HepG2 (cell line): ENCODE measurements at regions not wholly inside any gene's neighbourhood (a gene's known extent, or its start where the extent isn't known, plus 50 kb on each side); places are given as distances from the start of the nearest gene placed in this dataset.

ENCODE experiments used
- ATAC-seq: fragments of 200-7000 bp; cut with Tn5 transposase; 3 replicates; pipeline ENCODE4 v1.9.1; 2020; ENCODE audit warnings: mild to moderate bottlenecking, moderate library complexity
- BruUV-seq: library from RNA; stranded (reverse); fragments of 400-500 nt; replicated peaks from 2 replicates; lab custom pipeline; 2021; lab: Mats Ljungman, UMichigan
- CTCF ChIA-PET: fragments of 300-600 bp; formaldehyde crosslinking; extraction: SDS; loops from one replicate; lab custom pipeline; 2021; ENCODE audit warnings: low total read pairs, inconsistent platforms, low intra/inter-chr PET ratio; lab: Yijun Ruan, JAX
- POLR2A ChIA-PET: fragments of 350-600 bp; sonication (Branson Sonifier 250); formaldehyde crosslinking; loops from one replicate; lab custom pipeline; 2020; ENCODE audit warnings: antibody characterized with exemption, inconsistent platforms; lab: Yijun Ruan, JAX
- DNase-seq: peaks from one replicate; pipeline ENCODE4 v3.0.0-alpha.2; 2015; ENCODE audit warnings: low spot score
- FAIRE-seq: peaks from 3 replicates; lab custom pipeline; 2011; peaks lifted over from hg19 to GRCh38; lab: Jason Lieb, UNC
- H2AFZ ChIP-seq: one replicate; pipeline ENCODE4 v1.6.1; 2011; ENCODE audit warnings: low read length, inconsistent platforms
- H3K27ac ChIP-seq: fragments of 300-600 bp; 3 replicates; pipeline ENCODE4 v1.8.0; 2011; ENCODE audit warnings: mixed run types, mild to moderate bottlenecking, mixed read lengths, low read length, inconsistent platforms; ENCODE audit not compliant: insufficient read depth; ENCODE audit errors: extremely low read length
- H3K27me3 ChIP-seq, 2 experiments: fragments of 200-600 bp in 1 of 2; 2 replicates in 1 of 2; 3 replicates in 1 of 2; pipeline versions ENCODE4 v1.6.0 to v1.8.0; 2011; ENCODE audit warnings: low read length in 2 of 2, mild to moderate bottlenecking in 2 of 2, moderate library complexity in 2 of 2, inconsistent platforms in 1 of 2; ENCODE audit not compliant: insufficient read depth in 2 of 2, control insufficient read depth in 1 of 2
- H3K36me3 ChIP-seq, 2 experiments: fragments of 200-600 bp in 1 of 2; replicated peaks in 1 of 2; 2 replicates in 1 of 2; 3 replicates in 1 of 2; pipeline versions ENCODE4 v1.5.1 to v1.8.0; 2011; ENCODE audit warnings: low read length in 2 of 2, inconsistent platforms in 1 of 2; ENCODE audit not compliant: insufficient read depth in 2 of 2, control insufficient read depth in 1 of 2
- H3K4me1 ChIP-seq: 2 replicates; pipeline ENCODE4 v1.5.1; 2012; ENCODE audit warnings: low read length, inconsistent platforms; ENCODE audit not compliant: insufficient read depth
- H3K4me2 ChIP-seq: 2 replicates; pipeline ENCODE4 v1.6.0; 2011; ENCODE audit warnings: low read depth, low read length, inconsistent platforms
- H3K4me3 ChIP-seq, 3 experiments: fragments of 200-600 bp in 1 of 3; sonication (generic), shearing (Covaris generic) in 1 of 3; replicated peaks in 1 of 3; 2 replicates each; pipeline ENCODE4 v1.5.1; 2011 to 2016; ENCODE audit warnings: low read length in 3 of 3, inconsistent platforms in 2 of 3, low read depth in 2 of 3, mild to moderate bottlenecking in 2 of 3, control low read depth in 1 of 3, mixed read lengths in 1 of 3; ENCODE audit not compliant: insufficient read depth in 1 of 3
- H3K79me2 ChIP-seq: one replicate; pipeline ENCODE4 v1.6.1; 2011; ENCODE audit warnings: low read length, inconsistent platforms; ENCODE audit not compliant: insufficient read depth
- H3K9ac ChIP-seq: 2 replicates; pipeline ENCODE4 v1.6.0; 2011; ENCODE audit warnings: mild to moderate bottlenecking, low read depth, low read length, inconsistent platforms; ENCODE audit not compliant: insufficient read depth
- H3K9me3 ChIP-seq: 2 replicates; pipeline ENCODE4 v1.5.1; 2012; ENCODE audit warnings: mild to moderate bottlenecking, low read length
- H4K20me1 ChIP-seq: 2 replicates; pipeline ENCODE4 v1.6.0; 2011; ENCODE audit warnings: inconsistent platforms, mild to moderate bottlenecking, low read length, moderate library complexity; ENCODE audit not compliant: insufficient read depth
- CC2D1A ChIP-seq: sonication (generic); formaldehyde crosslinking; IDR thresholded peaks from 2 replicates; pipeline ENCODE4 v1.8.1; 2023; ENCODE audit warnings: mild to moderate bottlenecking, missing genetic modification reagents
- ETV6 ChIP-seq: sonication (generic); formaldehyde crosslinking; conservative IDR thresholded peaks from 2 replicates; pipeline ENCODE4 v1.4.0; 2020; ENCODE audit warnings: missing genetic modification reagents
- HDAC1 ChIP-seq: sonication (generic); formaldehyde crosslinking; IDR thresholded peaks from 2 replicates; pipeline ENCODE4 v1.5.1; 2020; ENCODE audit warnings: mild to moderate bottlenecking, missing genetic modification reagents
- ISX ChIP-seq: sonication (generic); formaldehyde crosslinking; conservative IDR thresholded peaks from 2 replicates; pipeline ENCODE4 v1.5.0; 2020; ENCODE audit warnings: missing genetic modification reagents
- KDM4B ChIP-seq: sonication (generic); formaldehyde crosslinking; IDR thresholded peaks from 2 replicates; pipeline ENCODE4 v1.4.0; 2020; ENCODE audit warnings: missing genetic modification reagents
- MEIS1 ChIP-seq: sonication (generic); formaldehyde crosslinking; IDR thresholded peaks from 2 replicates; pipeline ENCODE4 v1.9.0; 2021; ENCODE audit warnings: mild to moderate bottlenecking, missing genetic modification reagents, moderate library complexity, borderline replicate concordance
- NFYC ChIP-seq: IDR thresholded peaks from 2 replicates; pipeline ENCODE4 v1.6.1; 2016; ENCODE audit warnings: missing genetic modification reagents, missing compliant biosample characterization
- SIX4 ChIP-seq: sonication (generic); formaldehyde crosslinking; IDR thresholded peaks from 2 replicates; pipeline ENCODE4 v1.4.0; 2020; ENCODE audit warnings: missing genetic modification reagents
- TAF1 ChIP-seq: sonication (generic); formaldehyde crosslinking; IDR thresholded peaks from 2 replicates; pipeline ENCODE4 v1.4.0; 2020; ENCODE audit warnings: missing genetic modification reagents
- ZFYVE20 ChIP-seq: sonication (generic); formaldehyde crosslinking; IDR thresholded peaks from 2 replicates; pipeline ENCODE4 v1.8.0; 2023; ENCODE audit warnings: low read depth, mild to moderate bottlenecking, moderate library complexity, missing genetic modification reagents, borderline replicate concordance
- ZKSCAN8 ChIP-seq: IDR thresholded peaks from 2 replicates; pipeline ENCODE4 v1.6.1; 2016; ENCODE audit warnings: borderline replicate concordance, missing genetic modification reagents, missing compliant biosample characterization
- ZMYM4 ChIP-seq: sonication (generic); formaldehyde crosslinking; IDR thresholded peaks from 2 replicates; pipeline ENCODE4 v1.8.1; 2023; ENCODE audit warnings: mild to moderate bottlenecking, missing genetic modification reagents
- ZNF263 ChIP-seq: sonication (generic); formaldehyde crosslinking; IDR thresholded peaks from 2 replicates; pipeline ENCODE4 v1.4.0; 2020; ENCODE audit warnings: missing genetic modification reagents
- ZNF572 ChIP-seq: sonication (generic); formaldehyde crosslinking; IDR thresholded peaks from 2 replicates; pipeline ENCODE4 v1.5.1; 2020; ENCODE audit warnings: mild to moderate bottlenecking, missing genetic modification reagents
- ZNF672 ChIP-seq: sonication (generic); formaldehyde crosslinking; IDR thresholded peaks from 2 replicates; pipeline ENCODE4 v1.8.1; 2022; ENCODE audit warnings: missing genetic modification reagents
- ZNF780A ChIP-seq: sonication (generic); formaldehyde crosslinking; IDR thresholded peaks from 2 replicates; pipeline ENCODE4 v1.8.0; 2022; ENCODE audit warnings: mild to moderate bottlenecking, missing genetic modification reagents, moderate library complexity
- WGBS: methylation state at CpG from one replicate; pipeline ENCODE4 v1.1.6; 2017; ENCODE audit warnings: low lambda C conversion rate; 5-methylcytosine and 5-hydroxymethylcytosine counted together
- in situ Hi-C: cut with HindIII; loops from 2 replicates; pipeline ENCODE4 v1.10.0; 2017; ENCODE audit warnings: low pct_unique_long_range_greater_than_20kb; ENCODE audit not compliant: extremely low pct_ligation_motif_present
- intact Hi-C: fragments of 100-400 bp; cut with micrococcal nuclease; formaldehyde crosslinking; loops from one replicate; pipeline ENCODE4 v1.10.0; 2022; ENCODE audit not compliant: unreplicated experiment
- TF ChIP-seq, protein P1 (sequence below): sonication (generic); formaldehyde crosslinking; conservative IDR thresholded peaks from 2 replicates; pipeline ENCODE4 v1.5.0; 2020; ENCODE audit warnings: missing genetic modification reagents

- Histone ChIP-seq H3K4me2 (no peak overlapping the region), H3K4me1 (no peaks in the 10 kb centered on the region), H4K20me1 (no peaks in the 10 kb centered on the region), H3K27ac (no peak overlapping the region), H3K4me3 (no peak overlapping the region), H3K9ac (no peak overlapping the region), H3K79me2 (no peaks in the 10 kb centered on the region), H3K9me3 (no peaks in the 10 kb centered on the region), H2AFZ (no peak overlapping the region), H3K27me3 (no peaks in the 10 kb centered on the region), H3K36me3 (no peaks in the 10 kb centered on the region)
- no peak for TF ChIP-seq ZNF780A (CRISPR knock-in tag)
- TF ChIP-seq ZMYM4 (CRISPR knock-in tag) = no peak
- TF ChIP-seq ZNF572 (CRISPR knock-in tag) = no peak
- TF ChIP-seq ZKSCAN8 = no peak
- TF ChIP-seq HDAC1 (CRISPR knock-in tag) = no peak
- no peak for TF ChIP-seq ETV6 (CRISPR knock-in tag)
- no peak for TF ChIP-seq ZNF672 (CRISPR knock-in tag)
- no peak for TF ChIP-seq ZNF263 (CRISPR knock-in tag)
- 4% methylated on average over 5 of the region's 5 CpGs for WGBS
- no TSS peak for BruUV-seq
- ATAC-seq = no peak
- CTCF ChIA-PET = no interaction called here
- no peak for FAIRE-seq
- intact Hi-C loops = no loop called here
- no peak for DNase-seq
- POLR2A ChIA-PET = no interaction called here
- in situ Hi-C loops = no loop called here
Observed at GRCh38 chr3:95123104-95123503, 1060.2 kb downstream of the NSUN3 start.

GRCh38 chr3:95134693-95135413, 1072.0 kb downstream of the NSUN3 start:
- ATAC-seq (no peak), DNase-seq (no peak), FAIRE-seq (no peak)
- H3K27me3 ChIP-seq = no peaks in the 10 kb centered on the region
- no peaks in the 10 kb centered on the region for H3K36me3 ChIP-seq
- in situ Hi-C loops (no loop called here), intact Hi-C loops (no loop called here)
- H3K4me3 ChIP-seq = no peak overlapping the region
- ChIA-PET POLR2A (no interaction called here), CTCF (no interaction called here)
- H3K4me2 ChIP-seq = no peak overlapping the region
- H3K9me3 ChIP-seq = no peaks in the 10 kb centered on the region
- no peak overlapping the region for H3K9ac ChIP-seq
- H4K20me1 ChIP-seq = no peaks in the 10 kb centered on the region
- H3K27ac ChIP-seq = no peak overlapping the region
- no peaks in the 10 kb centered on the region for H3K4me1 ChIP-seq
- BruUV-seq = no TSS peak
- no peak overlapping the region for H2AFZ ChIP-seq
- 41% methylated on average over 3 of the region's 3 CpGs for WGBS
- no peaks in the 10 kb centered on the region for H3K79me2 ChIP-seq
- no peak for TF ChIP-seq SIX4 (CRISPR knock-in tag)
- TF ChIP-seq KDM4B (CRISPR knock-in tag) = no peak
- no peak for TF ChIP-seq CC2D1A
- no peak for TF ChIP-seq MEIS1
- TF ChIP-seq, protein P1, sequence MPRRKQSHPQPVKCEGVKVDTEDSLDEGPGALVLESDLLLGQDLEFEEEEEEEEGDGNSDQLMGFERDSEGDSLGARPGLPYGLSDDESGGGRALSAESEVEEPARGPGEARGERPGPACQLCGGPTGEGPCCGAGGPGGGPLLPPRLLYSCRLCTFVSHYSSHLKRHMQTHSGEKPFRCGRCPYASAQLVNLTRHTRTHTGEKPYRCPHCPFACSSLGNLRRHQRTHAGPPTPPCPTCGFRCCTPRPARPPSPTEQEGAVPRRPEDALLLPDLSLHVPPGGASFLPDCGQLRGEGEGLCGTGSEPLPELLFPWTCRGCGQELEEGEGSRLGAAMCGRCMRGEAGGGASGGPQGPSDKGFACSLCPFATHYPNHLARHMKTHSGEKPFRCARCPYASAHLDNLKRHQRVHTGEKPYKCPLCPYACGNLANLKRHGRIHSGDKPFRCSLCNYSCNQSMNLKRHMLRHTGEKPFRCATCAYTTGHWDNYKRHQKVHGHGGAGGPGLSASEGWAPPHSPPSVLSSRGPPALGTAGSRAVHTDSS (CRISPR knock-in tag) = no peak
- no peak for TF ChIP-seq NFYC (CRISPR knock-in tag)
- no peak for TF ChIP-seq TAF1 (CRISPR knock-in tag)
- no peak for TF ChIP-seq ISX (CRISPR knock-in tag)
- TF ChIP-seq ZFYVE20 (CRISPR knock-in tag) = no peak
